K562 (cell line): ENCODE measurements at regions not wholly inside any gene's neighbourhood (a gene's known extent, or its start where the extent isn't known, plus 50 kb on each side); places are given as distances from the start of the nearest gene placed in this dataset.

Source experiments
- ATAC-seq: fragments of 200-7000 bp; cut with Tn5 transposase; 3 replicates; pipeline ENCODE4 v1.9.1; 2020; ENCODE audit warnings: moderate library complexity
- BruUV-seq: library from RNA; stranded (reverse); fragments of 400-500 nt; replicated peaks from 2 replicates; lab custom pipeline; 2021; lab: Mats Ljungman, UMichigan
- CTCF ChIA-PET: fragments of 300-600 bp; formaldehyde crosslinking; extraction: SDS; loops from one replicate; lab custom pipeline; 2021; ENCODE audit warnings: low intra/inter-chr PET ratio; lab: Yijun Ruan, JAX
- POLR2A ChIA-PET: fragments of 300-600, 350-650 bp; sonication (Branson Sonifier 250); formaldehyde crosslinking; extraction: SDS; loops from one replicate; lab custom pipeline; 2021; ENCODE audit warnings: antibody characterized with exemption, inconsistent platforms; lab: Yijun Ruan, JAX
- DNase-seq, 4 experiments: peaks; one replicate each; pipeline versions ENCODE4 v3.0.0 to v3.0.0-alpha.2; 2011 to 2018; ENCODE audit warnings: low spot score in 3 of 4, mixed read lengths in 3 of 4; ENCODE audit errors: extremely low read depth in 1 of 4
- FAIRE-seq: peaks from 2 replicates; lab custom pipeline; 2011; peaks lifted over from hg19 to GRCh38; lab: Jason Lieb, UNC
- H2AFZ ChIP-seq: 2 replicates; pipeline ENCODE4 v1.6.0; 2011; ENCODE audit warnings: low read depth, low read length, control low read depth, inconsistent platforms
- H3K27ac ChIP-seq: fragments of 200-600 bp; 3 replicates; pipeline ENCODE4 v1.8.0; 2011; ENCODE audit warnings: low read depth, mild to moderate bottlenecking, control low read depth, inconsistent platforms, low read length, moderate library complexity, mixed read lengths; ENCODE audit errors: extremely low read depth
- H3K27me3 ChIP-seq, 2 experiments: fragments of 300-600 bp in 1 of 2; 2 replicates in 1 of 2; 3 replicates in 1 of 2; pipeline versions ENCODE4 v1.6.0 to v1.8.0; 2011; ENCODE audit warnings: inconsistent platforms in 2 of 2, low read length in 2 of 2, mild to moderate bottlenecking in 1 of 2, mixed read lengths in 1 of 2, moderate library complexity in 1 of 2; ENCODE audit not compliant: control insufficient read depth in 2 of 2, insufficient read depth in 2 of 2
- H3K36me3 ChIP-seq: fragments of 300-600 bp; 3 replicates; pipeline ENCODE4 v1.8.0; 2011; ENCODE audit warnings: mild to moderate bottlenecking, low read length, inconsistent platforms; ENCODE audit not compliant: control insufficient read depth, insufficient read depth
- H3K4me1 ChIP-seq, 2 experiments: fragments of 200-600 bp in 1 of 2; replicated peaks in 1 of 2; 2 replicates in 1 of 2; 3 replicates in 1 of 2; pipeline versions ENCODE4 v1.5.1 to v1.8.0; 2011; ENCODE audit warnings: inconsistent platforms in 2 of 2, low read length in 2 of 2, mild to moderate bottlenecking in 1 of 2, mixed read lengths in 1 of 2, moderate library complexity in 1 of 2; ENCODE audit not compliant: control insufficient read depth in 2 of 2, insufficient read depth in 2 of 2
- H3K4me2 ChIP-seq: 2 replicates; pipeline ENCODE4 v1.6.1; 2011; ENCODE audit warnings: low read length, control low read depth, inconsistent platforms, mixed read lengths; ENCODE audit not compliant: insufficient read depth
- H3K4me3 ChIP-seq: fragments of 200-600 bp; sonication (generic), shearing (Covaris generic); 2 replicates; pipeline ENCODE4 v1.5.1; 2016; ENCODE audit warnings: control low read depth, inconsistent platforms
- H3K79me2 ChIP-seq: fragments of 200-600 bp; 3 replicates; pipeline ENCODE4 v1.8.0; 2011; ENCODE audit warnings: low read length, inconsistent platforms; ENCODE audit not compliant: control insufficient read depth, insufficient read depth
- H3K9ac ChIP-seq, 2 experiments: 2 replicates each; pipeline versions ENCODE4 v1.6.0 to v1.6.1; 2011; ENCODE audit warnings: low read depth in 2 of 2, low read length in 2 of 2, control low read depth in 1 of 2, inconsistent platforms in 1 of 2, mild to moderate bottlenecking in 1 of 2, mixed read lengths in 1 of 2; ENCODE audit not compliant: insufficient read depth in 1 of 2
- H3K9me1 ChIP-seq: one replicate; pipeline ENCODE4 v1.6.0; 2011; ENCODE audit warnings: inconsistent platforms, mild to moderate bottlenecking, low read length, moderate library complexity; ENCODE audit not compliant: control insufficient read depth, insufficient read depth
- H3K9me3 ChIP-seq: replicated peaks from 2 replicates; pipeline ENCODE4 v1.5.1; 2011; ENCODE audit warnings: low read depth, low read length, inconsistent platforms; ENCODE audit not compliant: control insufficient read depth, insufficient read depth
- H4K20me1 ChIP-seq: replicated peaks from 2 replicates; pipeline ENCODE4 v1.6.1; 2011; ENCODE audit warnings: low read length, inconsistent platforms, mixed read lengths; ENCODE audit not compliant: control insufficient read depth, insufficient read depth
- MEF2A ChIP-seq: IDR thresholded peaks from 2 replicates; pipeline ENCODE4 v1.6.1; 2011; ENCODE audit warnings: low read depth, mild to moderate bottlenecking, low read length, moderate library complexity; ENCODE audit not compliant: control insufficient read depth
- WGBS: fragments of 100-300 bp; shearing (Covaris generic); methylation state at CpG from one replicate; pipeline ENCODE4 v1.1.6; 2016; ENCODE audit warnings: low coverage, mixed read lengths; ENCODE audit not compliant: insufficient coverage; ENCODE audit errors: missing lambda C conversion rate; 5-methylcytosine and 5-hydroxymethylcytosine counted together
- in situ Hi-C: fragments of 300-500 bp; cut with MboI; formaldehyde crosslinking; loops from 4 replicates; pipeline ENCODE4 v1.15.0; 2018; ENCODE audit warnings: inconsistent platforms, mixed read lengths
- intact Hi-C: fragments of 100-400 bp; cut with micrococcal nuclease; formaldehyde crosslinking; loops from 2 replicates; pipeline ENCODE4 v1.14.2; 2022
- TF ChIP-seq, protein P1 (sequence below), 2 experiments: fragments of 450-650 bp; formaldehyde crosslinking in 1 of 2; IDR thresholded peaks; 2 replicates each; pipeline versions ENCODE4 v1.4.0 to v1.6.1; 2014 to 2020; ENCODE audit warnings: mild to moderate bottlenecking in 2 of 2, borderline replicate concordance in 1 of 2, low read depth in 1 of 2
- TF ChIP-seq, protein P2 (sequence below): fragments of 250-450 bp; sonication (Bioruptor Pico); IDR thresholded peaks from 2 replicates; pipeline ENCODE4 v1.8.0; 2021; ENCODE audit warnings: borderline replicate concordance, mild to moderate bottlenecking, moderate library complexity; ENCODE audit not compliant: poor library complexity, severe bottlenecking
- TF ChIP-seq, protein P3 (sequence below): fragments of 150-350 bp; conservative IDR thresholded peaks from 2 replicates; pipeline ENCODE4 v1.6.1; 2014; ENCODE audit warnings: low read length
- TF ChIP-seq, protein P4 (sequence below): fragments of 200-400 bp; formaldehyde crosslinking; IDR thresholded peaks from 2 replicates; pipeline ENCODE4 v1.6.1; 2017; ENCODE audit warnings: mild to moderate bottlenecking, low read depth, low read length, moderate library complexity

DNA sequence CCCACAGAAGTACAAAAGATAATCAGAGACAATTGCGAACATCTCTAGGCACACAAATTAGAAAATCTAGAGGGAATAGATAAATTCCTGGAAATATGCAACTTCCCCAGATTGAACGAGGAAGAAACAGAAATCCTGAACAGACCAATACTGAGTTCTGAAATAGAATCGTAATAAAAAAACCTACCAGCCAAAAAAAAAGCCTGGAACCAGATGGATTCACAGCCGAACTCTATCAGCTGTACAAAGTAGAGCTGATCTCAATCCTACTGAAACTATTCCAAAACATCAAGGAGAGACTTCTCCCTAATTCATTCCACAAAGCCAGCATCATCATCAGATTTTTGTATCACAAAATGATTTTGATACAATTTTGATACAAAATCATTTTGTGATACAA, 206.4 kb downstream of the REEP3 start:
- no peak for DNase-seq
- Histone ChIP-seq H3K9me3 (no peaks in the 10 kb centered on the region), H3K4me1 (no peaks in the 10 kb centered on the region), H4K20me1 (no peaks in the 10 kb centered on the region), H3K4me3 (no peak overlapping the region), H3K79me2 (no peaks in the 10 kb centered on the region), H2AFZ (no peak overlapping the region), H3K27me3 (peaks cover 3 to 23% of the 10 kb centered on the region in 2 experiments; a peak in 3 of 5 replicates), H3K27ac (no peak overlapping the region), H3K4me2 (no peak overlapping the region), H3K36me3 (no peaks in the 10 kb centered on the region), H3K9ac (no peak overlapping the region), H3K9me1 (no peaks in the 10 kb centered on the region)
- BruUV-seq: no TSS peak
- intact Hi-C loops: loop anchor here (10.0 kb wide), 1 partner anchor 1133 kb away; no protein-coding TSS in a partner anchor
- whole genome bisulfite sequencing: 0% methylated on average over 4 of the region's 4 CpGs
- no peak for ATAC-seq
- TF ChIP-seq MEF2A: no peak
- TF ChIP-seq, protein P1, sequence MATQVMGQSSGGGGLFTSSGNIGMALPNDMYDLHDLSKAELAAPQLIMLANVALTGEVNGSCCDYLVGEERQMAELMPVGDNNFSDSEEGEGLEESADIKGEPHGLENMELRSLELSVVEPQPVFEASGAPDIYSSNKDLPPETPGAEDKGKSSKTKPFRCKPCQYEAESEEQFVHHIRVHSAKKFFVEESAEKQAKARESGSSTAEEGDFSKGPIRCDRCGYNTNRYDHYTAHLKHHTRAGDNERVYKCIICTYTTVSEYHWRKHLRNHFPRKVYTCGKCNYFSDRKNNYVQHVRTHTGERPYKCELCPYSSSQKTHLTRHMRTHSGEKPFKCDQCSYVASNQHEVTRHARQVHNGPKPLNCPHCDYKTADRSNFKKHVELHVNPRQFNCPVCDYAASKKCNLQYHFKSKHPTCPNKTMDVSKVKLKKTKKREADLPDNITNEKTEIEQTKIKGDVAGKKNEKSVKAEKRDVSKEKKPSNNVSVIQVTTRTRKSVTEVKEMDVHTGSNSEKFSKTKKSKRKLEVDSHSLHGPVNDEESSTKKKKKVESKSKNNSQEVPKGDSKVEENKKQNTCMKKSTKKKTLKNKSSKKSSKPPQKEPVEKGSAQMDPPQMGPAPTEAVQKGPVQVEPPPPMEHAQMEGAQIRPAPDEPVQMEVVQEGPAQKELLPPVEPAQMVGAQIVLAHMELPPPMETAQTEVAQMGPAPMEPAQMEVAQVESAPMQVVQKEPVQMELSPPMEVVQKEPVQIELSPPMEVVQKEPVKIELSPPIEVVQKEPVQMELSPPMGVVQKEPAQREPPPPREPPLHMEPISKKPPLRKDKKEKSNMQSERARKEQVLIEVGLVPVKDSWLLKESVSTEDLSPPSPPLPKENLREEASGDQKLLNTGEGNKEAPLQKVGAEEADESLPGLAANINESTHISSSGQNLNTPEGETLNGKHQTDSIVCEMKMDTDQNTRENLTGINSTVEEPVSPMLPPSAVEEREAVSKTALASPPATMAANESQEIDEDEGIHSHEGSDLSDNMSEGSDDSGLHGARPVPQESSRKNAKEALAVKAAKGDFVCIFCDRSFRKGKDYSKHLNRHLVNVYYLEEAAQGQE (IDR thresholded peaks at IDR 0.05; ENCODE audit: borderline replicate concordance): no peak
- TF ChIP-seq, protein P1 (CRISPR knock-in tag; IDR thresholded peaks at IDR 0.05; ENCODE audit: low read depth): no peak
- TF ChIP-seq, protein P2, sequence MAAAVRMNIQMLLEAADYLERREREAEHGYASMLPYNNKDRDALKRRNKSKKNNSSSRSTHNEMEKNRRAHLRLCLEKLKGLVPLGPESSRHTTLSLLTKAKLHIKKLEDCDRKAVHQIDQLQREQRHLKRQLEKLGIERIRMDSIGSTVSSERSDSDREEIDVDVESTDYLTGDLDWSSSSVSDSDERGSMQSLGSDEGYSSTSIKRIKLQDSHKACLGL: no peak
- TF ChIP-seq, protein P3, sequence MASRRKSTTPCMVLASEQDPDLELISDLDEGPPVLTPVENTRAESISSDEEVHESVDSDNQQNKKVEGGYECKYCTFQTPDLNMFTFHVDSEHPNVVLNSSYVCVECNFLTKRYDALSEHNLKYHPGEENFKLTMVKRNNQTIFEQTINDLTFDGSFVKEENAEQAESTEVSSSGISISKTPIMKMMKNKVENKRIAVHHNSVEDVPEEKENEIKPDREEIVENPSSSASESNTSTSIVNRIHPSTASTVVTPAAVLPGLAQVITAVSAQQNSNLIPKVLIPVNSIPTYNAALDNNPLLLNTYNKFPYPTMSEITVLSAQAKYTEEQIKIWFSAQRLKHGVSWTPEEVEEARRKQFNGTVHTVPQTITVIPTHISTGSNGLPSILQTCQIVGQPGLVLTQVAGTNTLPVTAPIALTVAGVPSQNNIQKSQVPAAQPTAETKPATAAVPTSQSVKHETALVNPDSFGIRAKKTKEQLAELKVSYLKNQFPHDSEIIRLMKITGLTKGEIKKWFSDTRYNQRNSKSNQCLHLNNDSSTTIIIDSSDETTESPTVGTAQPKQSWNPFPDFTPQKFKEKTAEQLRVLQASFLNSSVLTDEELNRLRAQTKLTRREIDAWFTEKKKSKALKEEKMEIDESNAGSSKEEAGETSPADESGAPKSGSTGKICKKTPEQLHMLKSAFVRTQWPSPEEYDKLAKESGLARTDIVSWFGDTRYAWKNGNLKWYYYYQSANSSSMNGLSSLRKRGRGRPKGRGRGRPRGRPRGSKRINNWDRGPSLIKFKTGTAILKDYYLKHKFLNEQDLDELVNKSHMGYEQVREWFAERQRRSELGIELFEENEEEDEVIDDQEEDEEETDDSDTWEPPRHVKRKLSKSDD: no peak
- TF ChIP-seq, protein P4, sequence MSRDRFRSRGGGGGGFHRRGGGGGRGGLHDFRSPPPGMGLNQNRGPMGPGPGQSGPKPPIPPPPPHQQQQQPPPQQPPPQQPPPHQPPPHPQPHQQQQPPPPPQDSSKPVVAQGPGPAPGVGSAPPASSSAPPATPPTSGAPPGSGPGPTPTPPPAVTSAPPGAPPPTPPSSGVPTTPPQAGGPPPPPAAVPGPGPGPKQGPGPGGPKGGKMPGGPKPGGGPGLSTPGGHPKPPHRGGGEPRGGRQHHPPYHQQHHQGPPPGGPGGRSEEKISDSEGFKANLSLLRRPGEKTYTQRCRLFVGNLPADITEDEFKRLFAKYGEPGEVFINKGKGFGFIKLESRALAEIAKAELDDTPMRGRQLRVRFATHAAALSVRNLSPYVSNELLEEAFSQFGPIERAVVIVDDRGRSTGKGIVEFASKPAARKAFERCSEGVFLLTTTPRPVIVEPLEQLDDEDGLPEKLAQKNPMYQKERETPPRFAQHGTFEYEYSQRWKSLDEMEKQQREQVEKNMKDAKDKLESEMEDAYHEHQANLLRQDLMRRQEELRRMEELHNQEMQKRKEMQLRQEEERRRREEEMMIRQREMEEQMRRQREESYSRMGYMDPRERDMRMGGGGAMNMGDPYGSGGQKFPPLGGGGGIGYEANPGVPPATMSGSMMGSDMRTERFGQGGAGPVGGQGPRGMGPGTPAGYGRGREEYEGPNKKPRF: no peak
- in situ Hi-C loops: loop anchor here (25.0 kb wide), 2 partner anchors 1140 to 1290 kb away; no protein-coding TSS in a partner anchor
- FAIRE-seq: no peak
- ChIA-PET CTCF (no interaction called here), POLR2A (no interaction called here)
